Femur (tissue), 1 donor: ENCODE measurements at regions not wholly inside any gene's neighbourhood (a gene's known extent, or its start where the extent isn't known, plus 50 kb on each side); places are given as distances from the start of the nearest gene placed in this dataset.

Experiments
- DNase-seq: peaks from one replicate; pipeline ENCODE4 v3.0.0-alpha.2; 2017

- no peak for DNase-seq
Measured at GRCh38 chr7:33819658-33820057, 85.7 kb upstream of the BMPER start.

GRCh38 chr7:33820206-33820605 lies 85.1 kb upstream of the BMPER start:
- DNase-seq: no peak

GRCh38 chr7:33821970-33822369 lies 83.4 kb upstream of the BMPER start:
- DNase-seq: no peak

GRCh38 chr7:33823913-33824312 lies 81.4 kb upstream of the BMPER start:
- DNase-seq: no peak

- DNase-seq: no peak
Measured at GRCh38 chr7:33824911-33825459, 80.4 kb upstream of the BMPER start.

GRCh38 chr7:33825644-33826043 lies 79.7 kb upstream of the BMPER start:
- no peak for DNase-seq

- no peak for DNase-seq
Measured at GRCh38 chr7:33829536-33829935, 75.8 kb upstream of the BMPER start.

GRCh38 chr7:33831389-33832141 lies 73.8 kb upstream of the BMPER start:
- peak; percentile 57 for DNase-seq

- peak; percentile 40 for DNase-seq
Measured at GRCh38 chr7:33832271-33832721, 73.0 kb upstream of the BMPER start.

GRCh38 chr7:33836797-33837355 lies 68.5 kb upstream of the BMPER start:
- DNase-seq: no peak

- DNase-seq: peak; percentile 47
Measured at GRCh38 chr7:33837356-33837851, 67.9 kb upstream of the BMPER start.

- no peak for DNase-seq
Measured at GRCh38 chr7:33841031-33841430, 64.3 kb upstream of the BMPER start.

- DNase-seq: no peak
Measured at GRCh38 chr7:33841705-33842129, 63.6 kb upstream of the BMPER start.

GRCh38 chr7:33842150-33842549 lies 63.2 kb upstream of the BMPER start:
- DNase-seq: no peak

GRCh38 chr7:33845991-33846509 lies 59.3 kb upstream of the BMPER start:
- no peak for DNase-seq

- no peak for DNase-seq
Measured at GRCh38 chr7:33849004-33849403, 56.3 kb upstream of the BMPER start.

GRCh38 chr7:33849971-33850559 lies 55.3 kb upstream of the BMPER start:
- DNase-seq: no peak

GRCh38 chr7:33850768-33851167 lies 54.6 kb upstream of the BMPER start:
- DNase-seq: no peak

GRCh38 chr7:33852838-33853237 lies 52.5 kb upstream of the BMPER start:
- DNase-seq: no peak

GRCh38 chr7:33853361-33854062 lies 51.8 kb upstream of the BMPER start:
- DNase-seq: no peak

- no peak for DNase-seq
Measured at GRCh38 chr7:33854178-33854577, 51.2 kb upstream of the BMPER start.

- DNase-seq: no peak
Measured at GRCh38 chr7:33854801-33855350, 50.5 kb upstream of the BMPER start.
